ENCODE measurements at regions not wholly inside any gene's neighbourhood (a gene's known extent, or its start where the extent isn't known, plus 50 kb on each side); places are given as distances from the start of the nearest gene placed in this dataset.
"Not testable (repeated sequence)": the region's sequence is repeated elsewhere in the genome, so short reads cannot be mapped to it uniquely, and the experiment has no call there.

DNA sequence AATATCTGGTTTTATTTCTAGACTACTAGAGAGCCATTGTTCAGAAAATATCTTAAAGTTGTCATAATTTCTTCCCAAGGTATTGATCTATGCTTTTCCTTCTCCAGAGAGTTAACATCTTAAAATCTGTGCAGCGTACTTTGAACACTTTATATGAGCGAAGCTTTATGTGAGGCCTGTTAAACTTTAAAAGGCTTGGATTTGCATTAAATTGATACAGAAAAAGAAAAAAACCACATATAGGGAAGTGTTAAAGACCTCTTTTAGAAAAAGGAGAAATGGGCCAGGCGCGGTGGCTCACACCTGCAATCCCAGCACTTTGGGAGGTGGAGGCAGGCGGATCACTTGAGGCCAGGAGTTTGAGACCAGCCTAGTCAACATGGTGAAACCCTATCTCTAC is 59.2 kb upstream of the MORC3 start:
- Histone ChIP-seq H3K9ac (ENCODE audit: low read depth in 1 of 2, low read length in 2 of 2) (no peak overlapping the region), H3K4me1 (ENCODE audit: control insufficient read depth in 2 of 2, insufficient read depth in 2 of 2, low read length in 2 of 2) (peaks cover 3 to 9% of the 10 kb centered on the region in 2 donors), H3K9me3 (ENCODE audit: control insufficient read depth in 2 of 2, low read length in 2 of 2) (no peaks in the 10 kb centered on the region), H3K4me3 (ENCODE audit: low read length in 2 of 2) (peak overlapping the region; percentile 66 to 88), H3K36me3 (ENCODE audit: control insufficient read depth in 2 of 2, insufficient read depth in 2 of 2, low read length in 2 of 2) (peaks cover 39 to 42% of the 10 kb centered on the region in 2 donors), H3K27ac (ENCODE audit: low read depth in 2 of 2, low read length in 2 of 2) (peak overlapping the region in 1 of 2 donors; percentile 87), H3K27me3 (ENCODE audit: control insufficient read depth in 2 of 2, insufficient read depth in 2 of 2, low read length in 2 of 2) (no peaks in the 10 kb centered on the region)

DNA sequence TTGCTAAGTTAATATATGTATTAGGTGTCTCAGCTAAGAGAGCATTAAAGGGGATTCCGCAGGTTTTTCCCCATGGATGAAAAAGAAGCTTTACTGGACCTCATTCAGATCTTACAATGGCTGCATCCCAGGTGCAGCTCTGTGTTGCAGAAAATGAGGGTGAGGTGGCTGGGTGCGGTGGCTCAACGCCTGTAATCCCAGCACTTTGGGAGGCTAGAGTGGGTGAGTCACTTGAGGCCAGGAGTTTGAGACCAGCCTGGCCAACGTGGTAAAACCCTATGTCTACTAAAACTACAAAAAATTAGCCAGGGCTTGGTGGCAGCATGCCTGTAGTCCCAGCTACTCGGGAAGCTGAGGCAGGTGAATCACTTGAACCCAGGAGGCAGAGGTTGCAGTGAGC is 58.5 kb upstream of the MORC3 start:
- no peaks in the 10 kb centered on the region for H3K9me3 ChIP-seq (ENCODE audit: control insufficient read depth in 2 of 2, low read length in 2 of 2)
- H3K27ac ChIP-seq (ENCODE audit: low read depth in 2 of 2, low read length in 2 of 2) = no peak overlapping the region
- peaks cover 3 to 9% of the 10 kb centered on the region in 2 donors for H3K4me1 ChIP-seq (ENCODE audit: control insufficient read depth in 2 of 2, insufficient read depth in 2 of 2, low read length in 2 of 2)
- H3K27me3 ChIP-seq (ENCODE audit: control insufficient read depth in 2 of 2, insufficient read depth in 2 of 2, low read length in 2 of 2) = no peaks in the 10 kb centered on the region
- H3K36me3 ChIP-seq (ENCODE audit: control insufficient read depth in 2 of 2, insufficient read depth in 2 of 2, low read length in 2 of 2) = peaks cover 36 to 41% of the 10 kb centered on the region in 2 donors
- H3K9ac ChIP-seq (ENCODE audit: low read depth in 1 of 2, low read length in 2 of 2) = no peak overlapping the region
- H3K4me3 ChIP-seq (ENCODE audit: low read length in 2 of 2) = no peak overlapping the region

DNA sequence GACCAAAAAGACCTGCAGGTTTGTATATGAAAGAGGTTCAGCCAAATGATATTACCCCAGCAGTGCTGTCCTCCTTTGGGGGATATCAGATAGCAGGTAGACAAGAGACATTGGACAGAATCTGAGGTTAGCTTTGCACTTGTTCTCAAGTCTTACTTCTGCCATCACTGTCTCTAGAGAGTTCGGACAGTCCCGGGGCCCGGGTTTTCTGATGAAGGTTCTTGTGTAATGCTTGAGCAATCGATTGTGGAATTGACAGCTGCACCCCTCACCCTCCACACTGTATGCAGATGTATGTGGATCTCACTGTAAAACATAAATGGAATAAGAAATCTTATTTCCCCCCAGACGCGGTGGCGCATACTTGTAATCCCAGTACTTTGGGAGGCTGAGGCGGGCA is 56.2 kb upstream of the MORC3 start:
- H3K4me3 ChIP-seq (ENCODE audit: low read length in 2 of 2) = no peak overlapping the region
- H3K36me3 ChIP-seq (ENCODE audit: control insufficient read depth in 2 of 2, insufficient read depth in 2 of 2, low read length in 2 of 2) = peaks cover 30 to 37% of the 10 kb centered on the region in 2 donors
- peaks cover 3 to 9% of the 10 kb centered on the region in 2 donors for H3K4me1 ChIP-seq (ENCODE audit: control insufficient read depth in 2 of 2, insufficient read depth in 2 of 2, low read length in 2 of 2)
- no peaks in the 10 kb centered on the region for H3K27me3 ChIP-seq (ENCODE audit: control insufficient read depth in 2 of 2, insufficient read depth in 2 of 2, low read length in 2 of 2)
- no peak overlapping the region for H3K9ac ChIP-seq (ENCODE audit: low read depth in 1 of 2, low read length in 2 of 2)
- H3K27ac ChIP-seq (ENCODE audit: low read depth in 2 of 2, low read length in 2 of 2) = no peak overlapping the region
- H3K9me3 ChIP-seq (ENCODE audit: control insufficient read depth in 2 of 2, low read length in 2 of 2) = no peaks in the 10 kb centered on the region

DNA sequence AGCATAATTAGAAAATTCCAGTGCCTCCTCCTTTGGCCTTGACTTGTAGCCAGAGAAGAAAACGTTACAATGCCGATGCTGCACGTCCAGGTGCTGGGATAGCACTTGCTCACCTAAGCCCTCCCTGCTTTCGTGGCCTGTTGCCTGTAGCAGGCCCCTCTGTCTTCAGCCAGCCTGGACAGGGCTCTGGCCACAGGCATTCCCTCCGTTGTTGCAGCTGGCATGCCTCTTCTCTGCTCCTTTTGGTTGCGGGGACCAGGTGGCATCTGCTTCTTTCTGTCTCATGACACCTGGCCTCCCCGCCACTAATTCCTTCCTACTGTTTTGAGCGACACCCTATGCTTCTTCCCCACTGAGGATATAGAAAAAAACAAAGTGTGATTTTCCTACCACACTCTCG is 54.6 kb upstream of the MORC3 start:
- no peaks in the 10 kb centered on the region for H3K9me3 ChIP-seq (ENCODE audit: control insufficient read depth in 2 of 2, low read length in 2 of 2)
- H3K36me3 ChIP-seq (ENCODE audit: control insufficient read depth in 2 of 2, insufficient read depth in 2 of 2, low read length in 2 of 2) = peaks cover 35 to 37% of the 10 kb centered on the region in 2 donors
- no peak overlapping the region for H3K9ac ChIP-seq (ENCODE audit: low read depth in 1 of 2, low read length in 2 of 2)
- no peaks in the 10 kb centered on the region for H3K27me3 ChIP-seq (ENCODE audit: control insufficient read depth in 2 of 2, insufficient read depth in 2 of 2, low read length in 2 of 2)
- H3K27ac ChIP-seq (ENCODE audit: low read depth in 2 of 2, low read length in 2 of 2) = no peak overlapping the region
- no peak overlapping the region for H3K4me3 ChIP-seq (ENCODE audit: low read length in 2 of 2)
- H3K4me1 ChIP-seq (ENCODE audit: control insufficient read depth in 2 of 2, insufficient read depth in 2 of 2, low read length in 2 of 2) = no peaks in the 10 kb centered on the region

DNA sequence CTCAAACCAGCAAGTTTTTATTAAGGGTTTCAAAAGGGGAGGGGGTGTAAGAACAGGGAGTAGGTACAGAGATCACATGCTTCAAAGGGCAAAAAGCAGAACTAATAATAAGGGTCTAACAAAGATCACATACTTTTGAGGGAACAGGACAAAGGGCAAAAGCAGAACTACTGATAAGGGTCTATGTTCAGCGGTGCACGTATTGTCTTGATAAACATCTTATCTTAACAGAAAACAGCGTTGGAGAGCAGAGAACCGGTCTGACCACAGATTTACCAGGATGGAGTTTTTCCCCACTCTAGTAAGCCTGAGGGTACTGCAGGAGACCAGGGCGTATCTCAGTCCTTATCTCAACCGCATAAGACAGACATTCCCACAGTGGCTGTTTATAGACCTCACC is 52.2 kb upstream of the MORC3 start:
- H3K9me3 ChIP-seq (ENCODE audit: control insufficient read depth in 2 of 2, low read length in 2 of 2); H3K4me1 ChIP-seq (ENCODE audit: control insufficient read depth in 2 of 2, insufficient read depth in 2 of 2, low read length in 2 of 2); H3K27me3 ChIP-seq (ENCODE audit: control insufficient read depth in 2 of 2, insufficient read depth in 2 of 2, low read length in 2 of 2); H3K27ac ChIP-seq (ENCODE audit: low read depth in 2 of 2, low read length in 2 of 2); H3K9ac ChIP-seq (ENCODE audit: low read depth in 1 of 2, low read length in 2 of 2); H3K4me3 ChIP-seq (ENCODE audit: low read length in 2 of 2): not testable (repeated sequence)
- peaks cover 34 to 35% of the 10 kb centered on the region in 2 donors for H3K36me3 ChIP-seq (ENCODE audit: control insufficient read depth in 2 of 2, insufficient read depth in 2 of 2, low read length in 2 of 2)

DNA sequence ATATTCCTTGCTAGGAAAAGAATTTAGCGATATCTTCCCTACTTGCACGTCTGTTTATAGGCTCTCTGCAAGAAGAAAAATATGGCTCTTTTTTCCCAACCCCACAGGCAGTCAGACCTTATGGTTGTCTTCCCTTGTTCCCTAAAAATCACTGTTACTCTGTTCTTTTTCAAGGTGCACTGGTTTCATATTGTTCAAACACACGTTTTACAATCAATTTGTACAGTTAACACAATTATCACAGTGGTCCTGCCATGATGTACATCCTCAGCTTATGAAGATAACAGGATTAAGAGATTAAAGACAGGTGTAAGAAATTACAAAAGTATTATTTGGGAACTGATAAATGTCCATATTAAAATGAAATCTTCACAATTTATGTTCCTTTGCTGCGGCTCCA is 51.7 kb upstream of the MORC3 start:
- H3K9ac ChIP-seq (ENCODE audit: low read depth in 1 of 2, low read length in 2 of 2); H3K27me3 ChIP-seq (ENCODE audit: control insufficient read depth in 2 of 2, insufficient read depth in 2 of 2, low read length in 2 of 2); H3K9me3 ChIP-seq (ENCODE audit: control insufficient read depth in 2 of 2, low read length in 2 of 2); H3K4me3 ChIP-seq (ENCODE audit: low read length in 2 of 2); H3K27ac ChIP-seq (ENCODE audit: low read depth in 2 of 2, low read length in 2 of 2); H3K4me1 ChIP-seq (ENCODE audit: control insufficient read depth in 2 of 2, insufficient read depth in 2 of 2, low read length in 2 of 2): not testable (repeated sequence)
- H3K36me3 ChIP-seq (ENCODE audit: control insufficient read depth in 2 of 2, insufficient read depth in 2 of 2, low read length in 2 of 2) = peaks cover 33% of the 10 kb centered on the region in 2 donors

Measured in mucosa of rectum (tissue), 2 donors.